ENCODE measurements at regions not wholly inside any gene's neighbourhood (a gene's known extent, or its start where the extent isn't known, plus 50 kb on each side); places are given as distances from the start of the nearest gene placed in this dataset.

- no peak overlapping the region for H3K27ac Mint-ChIP-seq
- no peak overlapping the region for H3K9ac ChIP-seq (ENCODE audit: low read length)
- no peaks in the 10 kb centered on the region for H4K20me1 ChIP-seq (ENCODE audit: control insufficient read depth, insufficient read depth, low read length, poor library complexity, severe bottlenecking)
- 84% methylated on average over 5 of the region's 5 CpGs for WGBS (ENCODE audit: insufficient coverage)
- intact Hi-C loops (cut with micrococcal nuclease), result no loop called here
- no peaks in the 10 kb centered on the region for H3K9me3 ChIP-seq (ENCODE audit: control extremely low read depth in 1 of 3, control insufficient read depth in 2 of 3, insufficient read depth in 1 of 3, low read length in 2 of 3)
- no peak for TF ChIP-seq EZH2 (IDR thresholded peaks at IDR 0.05; ENCODE audit: borderline replicate concordance, insufficient read depth, low read depth, low read length, poor library complexity, severe bottlenecking)
- no peak for TF ChIP-seq CTCF (IDR thresholded peaks at IDR 0.05)
- no peak overlapping the region for H3K4me3 ChIP-seq (ENCODE audit: control extremely low read depth in 1 of 5, extremely low read depth in 1 of 5, insufficient read depth in 1 of 5, low read depth in 2 of 5, low read length in 4 of 5)
- no peak for DNase-seq
- H3K36me3 ChIP-seq (replicated peaks in 1 of 2; ENCODE audit: control extremely low read depth in 1 of 2, control insufficient read depth in 1 of 2, extremely low read depth in 1 of 2, insufficient read depth in 2 of 2, low read length in 1 of 2), result no peaks in the 10 kb centered on the region
- H3K4me2 ChIP-seq (replicated peaks; ENCODE audit: low read depth, low read length, poor library complexity, severe bottlenecking), result no peak overlapping the region
- no peaks in the 10 kb centered on the region for H3K4me1 Mint-ChIP-seq
- H3K27me3 Mint-ChIP-seq, result peaks cover 14% of the 10 kb centered on the region
- H3K4me1 ChIP-seq (ENCODE audit: control insufficient read depth in 2 of 2, insufficient read depth in 2 of 2, low read length in 2 of 2), result no peaks in the 10 kb centered on the region
- H3K27ac ChIP-seq (ENCODE audit: low read length in 2 of 2), result no peak overlapping the region
- ChIA-PET CTCF (no interaction called here), POLR2A (no interaction called here)
- H3K9me3 Mint-ChIP-seq (ENCODE audit: insufficient read depth), result no peaks in the 10 kb centered on the region
- no peak for ATAC-seq (ENCODE audit: low read depth)
- H3K27me3 ChIP-seq (replicated peaks in 1 of 4; ENCODE audit: control extremely low read depth in 1 of 4, control insufficient read depth in 3 of 4, insufficient read depth in 4 of 4, low read length in 3 of 4), result peaks cover 0 to 3% (median 0%) of the 10 kb centered on the region in 4 experiments
- no peak overlapping the region for H2AFZ ChIP-seq (ENCODE audit: insufficient read depth, low read depth, low read length, poor library complexity, severe bottlenecking)
- no peaks in the 10 kb centered on the region for H3K79me2 ChIP-seq (ENCODE audit: control insufficient read depth, insufficient read depth, low read length)
- no peak overlapping the region for H3K4me3 Mint-ChIP-seq
Measured at GRCh38 chr21:34307991-34308532, 55.7 kb upstream of the KCNE2 start.

GRCh38 chr21:34311561-34312330 lies 52.1 kb upstream of the KCNE2 start:
- intact Hi-C loops (cut with micrococcal nuclease), result no loop called here
- no peak overlapping the region for H3K4me3 ChIP-seq (ENCODE audit: control extremely low read depth in 1 of 5, extremely low read depth in 1 of 5, insufficient read depth in 1 of 5, low read depth in 2 of 5, low read length in 4 of 5)
- POLR2A ChIA-PET, result no interaction called here

More at GRCh38 chr21:34311561-34312330, 52.1 kb upstream of the KCNE2 start:
- Mint-ChIP-seq H3K4me1 (no peaks in the 10 kb centered on the region), H3K9me3 (ENCODE audit: insufficient read depth) (no peaks in the 10 kb centered on the region), H3K4me3 (no peak overlapping the region), H3K27me3 (peaks cover 24% of the 10 kb centered on the region), H3K27ac (no peak overlapping the region)
- no peaks in the 10 kb centered on the region for H3K36me3 ChIP-seq (replicated peaks in 1 of 2; ENCODE audit: control extremely low read depth in 1 of 2, control insufficient read depth in 1 of 2, extremely low read depth in 1 of 2, insufficient read depth in 2 of 2, low read length in 1 of 2)
- CTCF ChIA-PET, result no interaction called here
- H3K27ac ChIP-seq (ENCODE audit: low read length in 2 of 2), result no peak overlapping the region
- H3K79me2 ChIP-seq (ENCODE audit: control insufficient read depth, insufficient read depth, low read length), result no peaks in the 10 kb centered on the region
- H2AFZ ChIP-seq (ENCODE audit: insufficient read depth, low read depth, low read length, poor library complexity, severe bottlenecking), result no peak overlapping the region
- whole genome bisulfite sequencing (ENCODE audit: insufficient coverage), result 100% methylated on average over 5 of the region's 12 CpGs
- no peaks in the 10 kb centered on the region for H3K4me1 ChIP-seq (ENCODE audit: control insufficient read depth in 2 of 2, insufficient read depth in 2 of 2, low read length in 2 of 2)
- no peak for ATAC-seq (ENCODE audit: low read depth)
- DNase-seq, result no peak
- H3K27me3 ChIP-seq (replicated peaks in 1 of 4; ENCODE audit: control extremely low read depth in 1 of 4, control insufficient read depth in 3 of 4, insufficient read depth in 4 of 4, low read length in 3 of 4), result peaks cover 0 to 6% (median 0%) of the 10 kb centered on the region in 4 experiments
- no peak overlapping the region for H3K9ac ChIP-seq (ENCODE audit: low read length)
- TF ChIP-seq EZH2 (IDR thresholded peaks at IDR 0.05; ENCODE audit: borderline replicate concordance, insufficient read depth, low read depth, low read length, poor library complexity, severe bottlenecking), result no peak
- TF ChIP-seq CTCF (IDR thresholded peaks at IDR 0.05), result no peak
- no peaks in the 10 kb centered on the region for H3K9me3 ChIP-seq (ENCODE audit: control extremely low read depth in 1 of 3, control insufficient read depth in 2 of 3, insufficient read depth in 1 of 3, low read length in 2 of 3)
- no peaks in the 10 kb centered on the region for H4K20me1 ChIP-seq (ENCODE audit: control insufficient read depth, insufficient read depth, low read length, poor library complexity, severe bottlenecking)
- no peak overlapping the region for H3K4me2 ChIP-seq (replicated peaks; ENCODE audit: low read depth, low read length, poor library complexity, severe bottlenecking)

Data from B cell (primary cell).